ENCODE measurements at regions not wholly inside any gene's neighbourhood (a gene's known extent, or its start where the extent isn't known, plus 50 kb on each side); places are given as distances from the start of the nearest gene placed in this dataset.

DNA sequence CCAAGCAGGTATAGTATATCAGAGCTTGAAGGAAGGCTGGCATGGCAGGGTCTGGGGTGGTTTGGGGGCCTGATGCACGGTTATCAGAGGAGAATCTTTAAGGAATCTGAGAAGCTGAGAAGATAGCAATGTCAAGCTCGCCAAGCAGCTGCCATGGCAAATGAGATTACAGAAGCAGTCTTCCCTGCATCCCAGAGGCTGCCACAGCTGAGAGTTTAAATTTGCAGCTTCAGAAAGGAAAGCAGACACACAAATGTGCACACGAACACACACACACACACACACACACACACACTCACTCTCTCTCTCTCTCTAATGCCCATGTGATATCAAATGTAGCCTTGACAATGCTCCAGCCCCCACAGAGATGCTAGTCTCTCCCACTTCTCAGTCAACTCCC is 79.0 kb upstream of the TNC start:
- H3K27me3 ChIP-seq (ENCODE audit: control insufficient read depth in 1 of 2, insufficient read depth in 2 of 2, low read length in 2 of 2) = no peaks in the 10 kb centered on the region
- H3K4me1 ChIP-seq (ENCODE audit: insufficient read depth, low read length) = peaks cover 34% of the 10 kb centered on the region
- H3K9ac ChIP-seq (ENCODE audit: low read length) = no peak overlapping the region
- no peaks in the 10 kb centered on the region for H3K36me3 ChIP-seq (ENCODE audit: insufficient read depth, low read length)
- no peaks in the 10 kb centered on the region for H3K9me3 ChIP-seq (ENCODE audit: low read length)
- no peak overlapping the region for H3K27ac ChIP-seq (ENCODE audit: low read depth, low read length)
- H3K4me3 ChIP-seq (ENCODE audit: low read depth in 1 of 2, low read length in 2 of 2) = no peak overlapping the region

DNA sequence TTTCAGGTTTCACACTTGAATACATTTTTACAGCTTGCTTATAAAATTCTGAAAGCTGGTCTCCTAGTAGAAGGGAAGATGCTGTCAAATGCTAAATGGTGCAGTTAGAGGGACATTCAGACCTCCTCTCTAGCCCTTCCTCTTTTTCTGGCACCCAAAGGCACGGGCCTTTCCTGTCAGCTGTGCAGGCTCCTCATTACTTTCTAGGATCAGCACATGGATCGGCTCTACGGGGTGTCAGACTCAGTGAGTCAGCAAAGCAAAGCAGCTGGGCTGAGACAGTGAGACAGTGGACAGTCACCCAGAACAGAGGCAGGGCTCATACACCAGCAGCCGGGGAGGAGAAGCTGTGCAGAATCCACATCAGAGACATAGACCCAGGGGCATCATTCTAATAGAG is 80.0 kb upstream of the TNC start:
- Histone ChIP-seq H3K27ac (ENCODE audit: low read depth, low read length) (no peak overlapping the region), H3K9ac (ENCODE audit: low read length) (no peak overlapping the region), H3K36me3 (ENCODE audit: insufficient read depth, low read length) (no peaks in the 10 kb centered on the region), H3K9me3 (ENCODE audit: low read length) (no peaks in the 10 kb centered on the region), H3K4me1 (ENCODE audit: insufficient read depth, low read length) (peaks cover 37% of the 10 kb centered on the region), H3K4me3 (ENCODE audit: low read depth in 1 of 2, low read length in 2 of 2) (no peak overlapping the region), H3K27me3 (ENCODE audit: control insufficient read depth in 1 of 2, insufficient read depth in 2 of 2, low read length in 2 of 2) (no peaks in the 10 kb centered on the region)

DNA sequence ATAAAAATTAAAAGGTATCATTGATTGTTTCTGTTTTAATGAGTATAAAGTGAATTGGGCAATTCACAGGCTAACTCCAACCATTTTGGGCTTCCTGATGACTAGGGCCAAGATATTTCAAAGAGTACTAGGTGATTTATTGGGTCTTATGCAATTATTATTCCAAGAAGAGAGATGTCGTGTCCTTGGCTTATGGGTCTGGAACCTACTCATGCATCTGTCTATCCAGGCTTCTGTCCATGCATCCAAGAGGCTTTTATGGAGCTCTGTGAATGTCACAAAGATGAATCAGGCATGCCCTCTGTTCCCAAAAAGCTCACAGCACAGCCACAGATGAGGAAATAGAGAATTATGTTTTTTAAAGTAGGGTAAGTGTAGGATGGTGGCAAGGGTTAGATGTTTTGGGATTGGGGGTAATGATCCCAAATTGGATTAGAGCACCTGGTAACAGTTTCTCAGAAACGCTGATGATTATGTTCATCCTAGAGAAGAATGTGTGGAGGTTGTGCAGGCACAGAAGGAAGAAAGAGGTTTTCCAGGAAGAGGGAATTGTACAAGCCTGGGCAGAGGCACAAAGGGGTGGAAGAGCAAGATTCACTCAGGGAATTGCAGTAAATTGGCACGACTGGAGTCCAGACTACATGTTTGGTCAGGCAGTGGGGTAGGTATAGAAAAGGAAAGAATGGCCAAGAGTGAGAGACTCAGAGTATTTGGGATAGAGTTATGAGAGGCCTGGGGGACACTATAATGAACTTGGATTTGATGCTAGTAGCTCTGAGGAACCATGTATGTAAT is 83.0 kb upstream of the TNC start:
- no peak overlapping the region for H3K27ac ChIP-seq (ENCODE audit: low read depth, low read length)
- no peaks in the 10 kb centered on the region for H3K36me3 ChIP-seq (ENCODE audit: insufficient read depth, low read length)
- H3K4me3 ChIP-seq (ENCODE audit: low read depth in 1 of 2, low read length in 2 of 2) = no peak overlapping the region
- H3K27me3 ChIP-seq (ENCODE audit: control insufficient read depth in 1 of 2, insufficient read depth in 2 of 2, low read length in 2 of 2) = no peaks in the 10 kb centered on the region
- no peak overlapping the region for H3K9ac ChIP-seq (ENCODE audit: low read length)
- H3K4me1 ChIP-seq (ENCODE audit: insufficient read depth, low read length) = peaks cover 41% of the 10 kb centered on the region
- H3K9me3 ChIP-seq (ENCODE audit: low read length) = no peaks in the 10 kb centered on the region

DNA sequence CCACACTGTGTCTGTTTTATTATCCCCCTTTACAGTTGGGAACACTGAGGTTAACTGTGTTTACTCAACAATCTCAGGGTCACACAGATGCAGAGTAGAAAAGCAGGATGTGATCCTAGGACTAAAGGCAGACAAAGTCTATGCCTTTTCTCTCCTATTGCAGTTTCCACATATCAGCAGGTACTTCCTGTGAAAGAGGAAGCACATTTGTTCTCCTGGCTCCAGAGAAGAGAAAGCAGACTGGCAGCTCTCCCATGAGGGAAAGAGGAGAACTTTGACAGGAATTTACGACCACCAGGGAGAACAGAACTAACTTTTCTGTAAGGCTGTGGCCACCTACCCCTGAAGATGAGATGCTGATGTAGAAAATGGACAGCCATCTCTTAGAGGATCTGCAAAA is 84.2 kb upstream of the TNC start:
- no peak overlapping the region for H3K27ac ChIP-seq (ENCODE audit: low read depth, low read length)
- no peak overlapping the region for H3K4me3 ChIP-seq (ENCODE audit: low read depth in 1 of 2, low read length in 2 of 2)
- peaks cover 40% of the 10 kb centered on the region for H3K4me1 ChIP-seq (ENCODE audit: insufficient read depth, low read length)
- H3K27me3 ChIP-seq (ENCODE audit: control insufficient read depth in 1 of 2, insufficient read depth in 2 of 2, low read length in 2 of 2) = no peaks in the 10 kb centered on the region
- no peak overlapping the region for H3K9ac ChIP-seq (ENCODE audit: low read length)
- no peaks in the 10 kb centered on the region for H3K9me3 ChIP-seq (ENCODE audit: low read length)
- H3K36me3 ChIP-seq (ENCODE audit: insufficient read depth, low read length) = no peaks in the 10 kb centered on the region

DNA sequence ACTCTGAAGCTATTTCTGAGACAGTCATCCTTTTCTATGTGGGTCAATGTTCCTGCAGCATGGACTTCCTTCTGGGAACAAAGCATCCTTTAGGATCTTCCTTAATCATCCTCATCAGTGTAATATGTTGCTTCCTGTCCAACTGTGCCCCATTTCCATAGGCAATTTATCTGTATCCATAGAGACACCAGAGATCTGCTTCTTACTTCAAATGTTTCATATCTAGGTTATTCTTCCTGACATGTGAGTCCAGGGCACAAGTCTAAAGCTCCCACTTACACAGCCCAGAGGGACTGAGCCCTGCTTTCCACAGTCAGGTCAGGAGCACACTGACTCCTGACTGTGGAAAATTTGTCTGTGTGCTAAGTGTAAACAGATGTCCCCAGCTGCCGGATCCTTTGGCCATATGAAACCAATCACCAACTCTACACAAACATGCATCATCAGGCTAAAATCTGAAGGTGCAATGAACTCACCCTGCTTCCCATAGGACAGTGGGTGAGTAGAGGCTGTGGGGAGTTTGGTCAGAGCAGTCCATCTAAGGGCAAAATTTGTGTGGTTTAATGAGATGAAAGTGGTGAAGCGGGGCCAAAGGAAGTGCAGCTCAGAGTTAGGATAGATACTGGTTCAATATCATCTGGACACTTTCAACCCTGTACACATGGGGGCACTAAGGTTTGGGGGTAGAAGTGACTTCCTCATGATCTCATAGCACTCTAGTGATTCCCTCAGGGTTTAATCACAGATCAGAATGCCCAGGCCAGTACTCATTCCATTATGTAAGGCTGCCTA is 85.2 kb upstream of the TNC start:
- H3K27ac ChIP-seq (ENCODE audit: low read depth, low read length) = no peak overlapping the region
- no peaks in the 10 kb centered on the region for H3K27me3 ChIP-seq (ENCODE audit: control insufficient read depth in 1 of 2, insufficient read depth in 2 of 2, low read length in 2 of 2)
- H3K9ac ChIP-seq (ENCODE audit: low read length) = no peak overlapping the region
- H3K4me1 ChIP-seq (ENCODE audit: insufficient read depth, low read length) = peaks cover 31% of the 10 kb centered on the region
- no peak overlapping the region for H3K4me3 ChIP-seq (ENCODE audit: low read depth in 1 of 2, low read length in 2 of 2)
- H3K36me3 ChIP-seq (ENCODE audit: insufficient read depth, low read length) = no peaks in the 10 kb centered on the region
- H3K9me3 ChIP-seq (ENCODE audit: low read length) = no peaks in the 10 kb centered on the region

DNA sequence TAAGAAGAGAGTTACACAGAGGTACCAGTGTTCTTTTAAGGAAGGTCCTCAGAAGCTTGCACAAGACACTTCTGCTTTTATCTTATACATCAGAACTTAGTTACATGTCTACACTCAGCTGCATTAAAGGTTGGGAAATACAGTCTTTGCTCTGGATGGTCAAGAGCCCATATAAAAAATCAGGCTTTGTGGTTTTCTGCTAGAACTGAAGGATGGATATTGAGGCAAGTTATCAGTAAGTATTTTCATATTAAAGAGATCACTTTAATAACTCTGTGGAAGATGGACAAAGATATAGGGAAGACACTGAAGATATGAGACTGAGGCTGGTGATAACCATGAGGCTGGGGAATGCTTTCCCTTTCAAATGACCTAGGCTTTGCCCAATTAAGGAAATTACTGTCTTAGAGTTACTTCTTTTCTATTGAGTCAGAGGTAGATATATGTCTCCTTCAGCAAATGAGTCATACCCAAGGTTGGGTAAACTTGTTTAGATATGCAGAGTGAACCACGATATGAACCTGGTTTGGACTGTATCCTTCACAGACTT is 87.0 kb upstream of the TNC start:
- Histone ChIP-seq H3K9ac (ENCODE audit: low read length) (no peak overlapping the region), H3K36me3 (ENCODE audit: insufficient read depth, low read length) (no peaks in the 10 kb centered on the region), H3K27ac (ENCODE audit: low read depth, low read length) (no peak overlapping the region), H3K27me3 (ENCODE audit: control insufficient read depth in 1 of 2, insufficient read depth in 2 of 2, low read length in 2 of 2) (no peaks in the 10 kb centered on the region), H3K9me3 (ENCODE audit: low read length) (no peaks in the 10 kb centered on the region), H3K4me1 (ENCODE audit: insufficient read depth, low read length) (peaks cover 28% of the 10 kb centered on the region), H3K4me3 (ENCODE audit: low read depth in 1 of 2, low read length in 2 of 2) (no peak overlapping the region)

DNA sequence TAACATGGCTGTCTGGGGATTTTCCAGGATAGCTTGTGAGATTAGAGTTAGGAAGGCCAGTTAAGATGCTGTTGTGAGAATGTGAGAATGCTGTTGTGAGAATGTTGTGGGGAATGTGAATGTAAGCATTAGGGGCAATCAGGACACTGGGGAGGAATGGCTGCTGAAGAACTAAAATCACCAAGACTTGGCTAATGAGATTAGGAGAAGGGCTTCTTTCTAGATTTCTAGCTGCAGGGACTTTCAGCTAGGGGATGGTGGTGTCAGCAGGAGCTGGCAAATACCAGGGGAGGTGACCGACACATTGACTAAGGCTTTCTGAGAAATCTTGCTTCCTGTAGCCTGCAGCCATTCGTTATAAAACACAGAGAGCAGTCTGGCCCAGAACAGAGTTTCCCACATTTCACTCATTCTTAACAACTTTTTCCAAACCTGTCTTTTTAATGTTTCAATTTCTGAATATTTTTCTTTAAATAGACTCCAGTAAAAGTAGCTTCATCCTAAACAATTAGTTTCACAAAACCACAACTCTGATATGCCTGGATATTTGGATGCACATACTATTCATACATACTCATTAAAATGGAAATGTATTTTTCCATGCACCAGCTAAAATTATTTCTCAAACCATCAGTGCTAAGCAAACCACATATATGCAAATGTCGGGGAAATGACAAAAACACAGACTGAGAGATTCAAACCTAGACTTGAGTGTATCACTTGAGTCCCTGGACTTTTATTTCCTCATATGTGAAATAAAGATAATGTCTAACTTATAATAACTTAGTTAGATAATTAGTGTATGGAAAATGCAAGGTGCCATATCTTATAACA is 89.3 kb upstream of the TNC start:
- Histone ChIP-seq H3K9ac (ENCODE audit: low read length) (no peak overlapping the region), H3K27me3 (ENCODE audit: control insufficient read depth in 1 of 2, insufficient read depth in 2 of 2, low read length in 2 of 2) (no peaks in the 10 kb centered on the region), H3K9me3 (ENCODE audit: low read length) (no peaks in the 10 kb centered on the region), H3K4me3 (ENCODE audit: low read depth in 1 of 2, low read length in 2 of 2) (no peak overlapping the region), H3K27ac (ENCODE audit: low read depth, low read length) (no peak overlapping the region), H3K4me1 (ENCODE audit: insufficient read depth, low read length) (peaks cover 22% of the 10 kb centered on the region), H3K36me3 (ENCODE audit: insufficient read depth, low read length) (no peaks in the 10 kb centered on the region)

DNA sequence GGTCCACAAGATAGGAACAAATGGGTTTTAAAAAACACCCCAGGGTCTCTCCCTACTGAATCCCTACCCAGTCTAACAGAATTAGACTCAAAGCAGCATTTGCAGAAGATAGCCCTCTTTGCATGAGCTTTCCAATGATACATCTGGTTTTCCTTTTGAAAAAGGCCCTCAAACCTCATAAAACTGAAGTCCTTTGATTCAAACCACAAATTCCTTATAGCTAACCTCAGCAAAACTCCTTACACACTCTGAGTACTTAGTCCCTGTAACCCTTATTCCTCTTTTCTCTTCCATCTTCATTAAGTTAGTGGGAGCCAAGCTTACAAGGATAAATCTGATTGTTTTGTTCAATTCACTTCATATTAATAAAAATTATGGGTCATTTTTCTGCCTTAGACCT is 90.5 kb upstream of the TNC start:
- Histone ChIP-seq H3K4me1 (ENCODE audit: insufficient read depth, low read length) (peaks cover 18% of the 10 kb centered on the region), H3K27me3 (ENCODE audit: control insufficient read depth in 1 of 2, insufficient read depth in 2 of 2, low read length in 2 of 2) (no peaks in the 10 kb centered on the region), H3K9me3 (ENCODE audit: low read length) (no peaks in the 10 kb centered on the region), H3K9ac (ENCODE audit: low read length) (no peak overlapping the region), H3K4me3 (ENCODE audit: low read depth in 1 of 2, low read length in 2 of 2) (no peak overlapping the region), H3K36me3 (ENCODE audit: insufficient read depth, low read length) (no peaks in the 10 kb centered on the region), H3K27ac (ENCODE audit: low read depth, low read length) (no peak overlapping the region)

DNA sequence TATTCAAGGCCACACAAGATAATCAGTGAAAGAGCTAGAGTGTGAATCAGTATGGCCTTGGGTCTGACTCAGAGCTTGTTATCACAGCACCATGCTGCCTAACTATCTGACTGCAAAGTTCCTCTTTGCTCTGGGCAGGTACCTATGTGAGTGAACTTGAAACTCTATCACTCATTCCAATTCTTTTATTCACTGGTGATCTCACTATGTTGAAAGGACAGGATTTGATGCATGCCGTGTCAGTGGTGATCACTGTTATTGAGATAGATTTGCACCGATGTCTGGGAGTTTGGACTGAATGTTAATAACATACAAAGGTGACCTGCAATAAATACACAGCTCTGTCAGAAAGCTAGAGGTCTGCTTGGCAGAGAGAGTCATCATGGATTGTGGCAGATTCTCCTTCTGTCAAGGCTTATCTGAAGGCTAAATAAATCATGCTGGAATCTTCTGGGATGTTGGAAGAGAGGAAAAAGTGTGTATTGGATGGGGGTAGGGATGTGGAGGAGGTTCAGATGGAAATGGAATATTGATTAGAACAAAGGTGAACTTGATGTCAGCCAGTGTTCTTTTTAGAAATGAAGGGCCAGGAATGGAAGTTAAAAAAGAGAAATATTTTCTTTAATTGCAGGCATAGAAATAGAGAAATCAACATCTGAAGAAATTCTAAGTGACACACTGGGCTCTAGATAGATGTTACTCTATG is 91.8 kb upstream of the TNC start:
- Histone ChIP-seq H3K4me1 (ENCODE audit: insufficient read depth, low read length) (peaks cover 28% of the 10 kb centered on the region), H3K9ac (ENCODE audit: low read length) (no peak overlapping the region), H3K27ac (ENCODE audit: low read depth, low read length) (no peak overlapping the region), H3K4me3 (ENCODE audit: low read depth in 1 of 2, low read length in 2 of 2) (no peak overlapping the region), H3K27me3 (ENCODE audit: control insufficient read depth in 1 of 2, insufficient read depth in 2 of 2, low read length in 2 of 2) (no peaks in the 10 kb centered on the region), H3K9me3 (ENCODE audit: low read length) (no peaks in the 10 kb centered on the region), H3K36me3 (ENCODE audit: insufficient read depth, low read length) (no peaks in the 10 kb centered on the region)

DNA sequence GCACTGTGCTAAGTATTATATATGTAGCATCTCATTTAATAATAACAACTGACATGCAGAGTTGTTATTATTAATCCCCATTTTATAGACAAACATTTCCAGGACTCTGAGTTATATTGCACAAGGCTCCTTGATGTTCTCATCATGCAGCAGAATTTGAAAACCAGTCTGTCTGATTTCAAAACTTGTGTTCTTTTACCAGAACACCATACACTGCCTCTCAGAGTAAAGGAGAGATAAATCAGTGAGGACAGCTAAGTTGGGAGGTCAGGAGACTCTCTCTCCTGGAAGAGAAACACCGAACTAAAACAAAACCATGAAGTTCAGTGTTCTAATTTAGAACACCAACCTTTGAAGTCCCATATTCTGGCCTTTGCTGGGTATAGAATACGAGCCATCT is 92.7 kb upstream of the TNC start:
- peaks cover 28% of the 10 kb centered on the region for H3K4me1 ChIP-seq (ENCODE audit: insufficient read depth, low read length)
- H3K9ac ChIP-seq (ENCODE audit: low read length) = no peak overlapping the region
- no peak overlapping the region for H3K4me3 ChIP-seq (ENCODE audit: low read depth in 1 of 2, low read length in 2 of 2)
- H3K9me3 ChIP-seq (ENCODE audit: low read length) = no peaks in the 10 kb centered on the region
- no peaks in the 10 kb centered on the region for H3K36me3 ChIP-seq (ENCODE audit: insufficient read depth, low read length)
- no peak overlapping the region for H3K27ac ChIP-seq (ENCODE audit: low read depth, low read length)
- no peaks in the 10 kb centered on the region for H3K27me3 ChIP-seq (ENCODE audit: control insufficient read depth in 1 of 2, insufficient read depth in 2 of 2, low read length in 2 of 2)

All from muscle layer of colon (tissue), 2 donors.